Natural killer cell (primary cell): ENCODE measurements at regions not wholly inside any gene's neighbourhood (a gene's known extent, or its start where the extent isn't known, plus 50 kb on each side); places are given as distances from the start of the nearest gene placed in this dataset.
A peak's percentile ranks its signal among the peaks of the same experiment; 100 is the strongest.

ENCODE experiments used
- ATAC-seq, 3 donors: fragments of 150-1000 bp in 2 of 3; fragments of 200-7000 bp in 1 of 3; cut with Tn5 transposase; 1 replicate in 1 of 3; 2 replicates in 2 of 3; pipeline ENCODE4 v1.10.0; 2021; ENCODE audit warnings: mild to moderate bottlenecking in 2 of 3, moderate library complexity in 2 of 3
- DNase-seq, 2 donors: peaks; one replicate each; pipeline versions ENCODE4 v3.0.0 to v3.0.0-alpha.2; 2013 to 2021; ENCODE audit warnings: mixed read lengths in 1 of 2
- H3K27ac ChIP-seq: one replicate; pipeline ENCODE4 v1.5.1; 2013; ENCODE audit warnings: mild to moderate bottlenecking, low read length
- H3K27me3 ChIP-seq: one replicate; pipeline ENCODE4 v1.6.1; 2013; ENCODE audit warnings: low read length; ENCODE audit not compliant: control insufficient read depth, insufficient read depth
- H3K36me3 ChIP-seq: one replicate; pipeline ENCODE4 v1.6.1; 2013; ENCODE audit warnings: low read length; ENCODE audit not compliant: control insufficient read depth, insufficient read depth
- H3K4me1 ChIP-seq: one replicate; pipeline ENCODE4 v1.6.1; 2013; ENCODE audit warnings: low read length; ENCODE audit not compliant: control insufficient read depth, insufficient read depth
- H3K4me3 ChIP-seq: one replicate; pipeline ENCODE4 v1.5.1; 2013; ENCODE audit warnings: low read length
- H3K9me3 ChIP-seq: one replicate; pipeline ENCODE4 v1.6.1; 2013; ENCODE audit warnings: low read length; ENCODE audit not compliant: control insufficient read depth, insufficient read depth
- H3K27ac Mint-ChIP-seq, 2 donors: one replicate each; pipeline ENCODE4 v1.8.0; 2022; ENCODE audit warnings: mild to moderate bottlenecking in 2 of 2, mixed read lengths in 2 of 2, moderate library complexity in 1 of 2
- H3K27me3 Mint-ChIP-seq, 2 donors: one replicate each; pipeline ENCODE4 v1.8.0; 2022; ENCODE audit warnings: low read depth in 2 of 2, mixed read lengths in 2 of 2
- H3K36me3 Mint-ChIP-seq: one replicate; pipeline ENCODE4 v1.8.0; 2022; ENCODE audit warnings: mixed read lengths
- H3K4me1 Mint-ChIP-seq, 2 donors: one replicate each; pipeline ENCODE4 v1.8.0; 2022; ENCODE audit warnings: mixed read lengths in 2 of 2
- H3K4me3 Mint-ChIP-seq: one replicate; pipeline ENCODE4 v1.8.0; 2022; ENCODE audit warnings: mild to moderate bottlenecking, moderate library complexity, mixed read lengths
- H3K9me3 Mint-ChIP-seq, 2 donors: one replicate each; pipeline ENCODE4 v1.8.0; 2022; ENCODE audit warnings: mixed read lengths in 2 of 2
- WGBS: methylation state at CpG from one replicate; pipeline ENCODE4 v1.1.7; 2013; ENCODE audit warnings: missing lambda C conversion rate; ENCODE audit not compliant: insufficient coverage; 5-methylcytosine and 5-hydroxymethylcytosine counted together
- intact Hi-C: fragments of 100-400 bp; cut with micrococcal nuclease; formaldehyde crosslinking; loops from one replicate; pipeline ENCODE4 v1.14.2; 2022
- TF ChIP-seq, protein P1 (sequence below): fragments of 200-600 bp; IDR thresholded peaks from one replicate; pipeline ENCODE4 v1.8.0; 2022; ENCODE audit warnings: antibody characterized with exemption

- Mint-ChIP-seq H3K27me3 (no peaks in the 10 kb centered on the region), H3K9me3 (no peaks in the 10 kb centered on the region), H3K4me3 (no peak overlapping the region), H3K27ac (peak overlapping the region in 1 of 2 donors; percentile 90), H3K4me1 (peaks cover 17 to 19% of the 10 kb centered on the region in 2 donors), H3K36me3 (peaks cover 5% of the 10 kb centered on the region)
- ATAC-seq = peak in 2 of 3 donors; percentile 14 to 38
- WGBS = 67% methylated on average over 2 of the region's 4 CpGs
- intact Hi-C loops = loop anchor here (10.0 kb wide), 1 partner anchor 47 kb away; no protein-coding TSS in a partner anchor
- peaks cover 2% of the 10 kb centered on the region for H3K36me3 ChIP-seq
- no peaks in the 10 kb centered on the region for H3K9me3 ChIP-seq
- H3K27me3 ChIP-seq = no peaks in the 10 kb centered on the region
- peak in 1 of 2 donors; percentile 47 for DNase-seq
- peak overlapping the region; percentile 6 for H3K27ac ChIP-seq
- TF ChIP-seq, protein P1, sequence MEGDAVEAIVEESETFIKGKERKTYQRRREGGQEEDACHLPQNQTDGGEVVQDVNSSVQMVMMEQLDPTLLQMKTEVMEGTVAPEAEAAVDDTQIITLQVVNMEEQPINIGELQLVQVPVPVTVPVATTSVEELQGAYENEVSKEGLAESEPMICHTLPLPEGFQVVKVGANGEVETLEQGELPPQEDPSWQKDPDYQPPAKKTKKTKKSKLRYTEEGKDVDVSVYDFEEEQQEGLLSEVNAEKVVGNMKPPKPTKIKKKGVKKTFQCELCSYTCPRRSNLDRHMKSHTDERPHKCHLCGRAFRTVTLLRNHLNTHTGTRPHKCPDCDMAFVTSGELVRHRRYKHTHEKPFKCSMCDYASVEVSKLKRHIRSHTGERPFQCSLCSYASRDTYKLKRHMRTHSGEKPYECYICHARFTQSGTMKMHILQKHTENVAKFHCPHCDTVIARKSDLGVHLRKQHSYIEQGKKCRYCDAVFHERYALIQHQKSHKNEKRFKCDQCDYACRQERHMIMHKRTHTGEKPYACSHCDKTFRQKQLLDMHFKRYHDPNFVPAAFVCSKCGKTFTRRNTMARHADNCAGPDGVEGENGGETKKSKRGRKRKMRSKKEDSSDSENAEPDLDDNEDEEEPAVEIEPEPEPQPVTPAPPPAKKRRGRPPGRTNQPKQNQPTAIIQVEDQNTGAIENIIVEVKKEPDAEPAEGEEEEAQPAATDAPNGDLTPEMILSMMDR = no peak
- H3K4me3 ChIP-seq = no peak overlapping the region
- peaks cover 5% of the 10 kb centered on the region for H3K4me1 ChIP-seq
Observed at GRCh38 chr1:184892116-184892515, 82.2 kb downstream of the NIBAN1 start.

- no peaks in the 10 kb centered on the region for H3K27me3 Mint-ChIP-seq
- H3K4me3 ChIP-seq = no peak overlapping the region
- H3K4me3 Mint-ChIP-seq = no peak overlapping the region
- no peaks in the 10 kb centered on the region for H3K9me3 Mint-ChIP-seq
- intact Hi-C loops = loop anchor here (10.0 kb wide), 1 partner anchor 47 kb away; no protein-coding TSS in a partner anchor
- H3K27ac Mint-ChIP-seq = peak overlapping the region; percentile 85 to 90
- H3K4me1 ChIP-seq = peaks cover 5% of the 10 kb centered on the region
- no peaks in the 10 kb centered on the region for H3K36me3 Mint-ChIP-seq
- TF ChIP-seq, protein P1 = no peak
- peaks cover 2% of the 10 kb centered on the region for H3K36me3 ChIP-seq
- peaks cover 19% of the 10 kb centered on the region in 2 donors for H3K4me1 Mint-ChIP-seq
- peak overlapping the region; percentile 88 for H3K27ac ChIP-seq
- H3K27me3 ChIP-seq = no peaks in the 10 kb centered on the region
- no peaks in the 10 kb centered on the region for H3K9me3 ChIP-seq
- DNase-seq = peak in 1 of 2 donors; percentile 26
- ATAC-seq = no peak
Observed at GRCh38 chr1:184891440-184891839, 82.9 kb downstream of the NIBAN1 start.

- peaks cover 21 to 27% of the 10 kb centered on the region in 2 donors for H3K4me1 Mint-ChIP-seq
- Histone ChIP-seq H3K27ac (peak overlapping the region; percentile 88), H3K4me1 (peaks cover 5% of the 10 kb centered on the region), H3K9me3 (no peaks in the 10 kb centered on the region), H3K27me3 (no peaks in the 10 kb centered on the region), H3K36me3 (peaks cover 2% of the 10 kb centered on the region), H3K4me3 (no peak overlapping the region)
- no peak overlapping the region for H3K4me3 Mint-ChIP-seq
- TF ChIP-seq, protein P1 = no peak
- intact Hi-C loops = loop anchor here (1.0 to 10.0 kb wide), 2 partner anchors 23 to 46 kb away; no protein-coding TSS in a partner anchor
- no peaks in the 10 kb centered on the region for H3K36me3 Mint-ChIP-seq
- H3K27ac Mint-ChIP-seq = peak overlapping the region; percentile 85 to 90
- H3K27me3 Mint-ChIP-seq = no peaks in the 10 kb centered on the region
- 41% methylated on average over 3 of the region's 3 CpGs for WGBS
- H3K9me3 Mint-ChIP-seq = no peaks in the 10 kb centered on the region
- ATAC-seq (peak; percentile 74 to 88 (median 85)), DNase-seq (peak; percentile 17 to 85)
Observed at GRCh38 chr1:184890539-184890973, 83.8 kb downstream of the NIBAN1 start.

GRCh38 chr1:184889902-184890301, 84.4 kb downstream of the NIBAN1 start:
- H3K4me1 ChIP-seq = peaks cover 5% of the 10 kb centered on the region

More at GRCh38 chr1:184889902-184890301, 84.4 kb downstream of the NIBAN1 start:
- Mint-ChIP-seq H3K27me3 (no peaks in the 10 kb centered on the region), H3K27ac (peak overlapping the region; percentile 85 to 90), H3K9me3 (no peaks in the 10 kb centered on the region), H3K4me1 (peaks cover 25 to 27% of the 10 kb centered on the region in 2 donors), H3K4me3 (no peak overlapping the region), H3K36me3 (no peaks in the 10 kb centered on the region)
- peak in 1 of 2 donors; percentile 48 for DNase-seq
- peak overlapping the region; percentile 88 for H3K27ac ChIP-seq
- TF ChIP-seq, protein P1 = no peak
- no peaks in the 10 kb centered on the region for H3K27me3 ChIP-seq
- peaks cover 2% of the 10 kb centered on the region for H3K36me3 ChIP-seq
- WGBS = 79% methylated on average over 3 of the region's 3 CpGs
- no peak overlapping the region for H3K4me3 ChIP-seq
- ATAC-seq = peak in 1 of 3 donors; percentile 13
- intact Hi-C loops = loop anchor here (1.0 to 10.0 kb wide), 2 partner anchors 23 to 45 kb away; no protein-coding TSS in a partner anchor
- no peaks in the 10 kb centered on the region for H3K9me3 ChIP-seq
